GM10248 (cell line): ENCODE measurements at regions not wholly inside any gene's neighbourhood (a gene's known extent, or its start where the extent isn't known, plus 50 kb on each side); places are given as distances from the start of the nearest gene placed in this dataset.

Experiments
- CTCF ChIA-PET: fragments of 300-600 bp; sonication (Branson Sonifier 250); formaldehyde crosslinking; extraction: SDS; loops from one replicate; lab custom pipeline; 2021; ENCODE audit warnings: antibody characterized with exemption; lab: Yijun Ruan, JAX
- POLR2A ChIA-PET: fragments of 350-650 bp; sonication (Branson Sonifier 250); formaldehyde crosslinking; extraction: SDS; loops from one replicate; lab custom pipeline; 2020; ENCODE audit warnings: antibody characterized with exemption; lab: Yijun Ruan, JAX
- DNase-seq: peaks from one replicate; pipeline ENCODE4 v3.0.0; 2012; ENCODE audit errors: extremely low spot score
- CTCF ChIP-seq: IDR thresholded peaks from 2 replicates; pipeline ENCODE4 v1.5.1; 2012; ENCODE audit warnings: mild to moderate bottlenecking, low read depth; ENCODE audit errors: extremely low read depth, missing control alignments, control extremely low read depth

GRCh38 chr3:106577241-106577640 is 708.4 kb upstream of the CBLB start:
- no peak for TF ChIP-seq CTCF
- POLR2A ChIA-PET: no interaction called here
- CTCF ChIA-PET: no interaction called here
- DNase-seq: no peak

- POLR2A ChIA-PET: no interaction called here
- DNase-seq: no peak
- no peak for TF ChIP-seq CTCF
- CTCF ChIA-PET: no interaction called here
Measured at GRCh38 chr3:106578911-106579310, 710.1 kb upstream of the CBLB start.

- no peak for TF ChIP-seq CTCF
- POLR2A ChIA-PET: no interaction called here
- no peak for DNase-seq
- CTCF ChIA-PET: interaction anchor here (1.2 kb wide), 1 partner anchor 27 kb away, joined by 4 read pairs; no protein-coding TSS in a partner anchor
Measured at GRCh38 chr3:106582151-106582550, 713.3 kb upstream of the CBLB start.

GRCh38 chr3:106587551-106587950 is 718.7 kb upstream of the CBLB start:
- POLR2A ChIA-PET: no interaction called here
- TF ChIP-seq CTCF: no peak
- no peak for DNase-seq
- CTCF ChIA-PET: interaction anchor here (1.0 kb wide), 1 partner anchor 21 kb away, joined by 4 read pairs; no protein-coding TSS in a partner anchor

- ChIA-PET CTCF (no interaction called here), POLR2A (no interaction called here)
- no peak for TF ChIP-seq CTCF
- no peak for DNase-seq
Measured at GRCh38 chr3:106588739-106589138, 719.9 kb upstream of the CBLB start.

- ChIA-PET POLR2A (no interaction called here), CTCF (no interaction called here)
- DNase-seq: no peak
- TF ChIP-seq CTCF: no peak
Measured at GRCh38 chr3:106589311-106589942, 720.6 kb upstream of the CBLB start.
